Central memory CD8-positive, alpha-beta T cell (primary cell): ENCODE measurements at regions not wholly inside any gene's neighbourhood (a gene's known extent, or its start where the extent isn't known, plus 50 kb on each side); places are given as distances from the start of the nearest gene placed in this dataset.

Experiments
- ATAC-seq: fragments of 150-1000 bp; cut with Tn5 transposase; replicated peaks from 2 replicates; pipeline ENCODE4 v1.10.0; 2022; ENCODE audit warnings: mild to moderate bottlenecking, moderate FRiP score, moderate number of reproducible peaks; ENCODE audit not compliant: poor library complexity, severe bottlenecking; ENCODE audit errors: extremely low read depth
- DNase-seq, 2 donors: peaks; one replicate each; pipeline ENCODE4 v3.0.0; 2021; ENCODE audit warnings: low spot score in 2 of 2
- H3K27ac Mint-ChIP-seq: one replicate; pipeline ENCODE4 v1.8.0; 2022; ENCODE audit warnings: low read depth, mild to moderate bottlenecking, moderate library complexity, mixed read lengths
- H3K27me3 Mint-ChIP-seq: one replicate; pipeline ENCODE4 v1.8.0; 2022; ENCODE audit warnings: mixed read lengths
- H3K36me3 Mint-ChIP-seq: one replicate; pipeline ENCODE4 v1.8.0; 2022; ENCODE audit warnings: mild to moderate bottlenecking, moderate library complexity, mixed read lengths; ENCODE audit not compliant: insufficient read depth
- H3K4me1 Mint-ChIP-seq: one replicate; pipeline ENCODE4 v1.8.0; 2022; ENCODE audit warnings: mixed read lengths
- H3K4me3 Mint-ChIP-seq: one replicate; pipeline ENCODE4 v1.8.0; 2022; ENCODE audit warnings: mild to moderate bottlenecking, moderate library complexity, mixed read lengths
- H3K9me3 Mint-ChIP-seq: one replicate; pipeline ENCODE4 v1.8.0; 2022; ENCODE audit warnings: mixed read lengths

- ATAC-seq (no peak), DNase-seq (no peak)
- Mint-ChIP-seq H3K4me1 (peaks cover 19% of the 10 kb centered on the region), H3K9me3 (no peaks in the 10 kb centered on the region), H3K27me3 (no peaks in the 10 kb centered on the region), H3K27ac (no peak overlapping the region), H3K4me3 (no peak overlapping the region), H3K36me3 (peaks cover 3% of the 10 kb centered on the region)
Measured at GRCh38 chr18:63046375-63046774, 273.2 kb downstream of the BCL2 start.

- no peak overlapping the region for H3K27ac Mint-ChIP-seq
- H3K4me3 Mint-ChIP-seq: no peak overlapping the region
- H3K27me3 Mint-ChIP-seq: no peaks in the 10 kb centered on the region
- H3K9me3 Mint-ChIP-seq: no peaks in the 10 kb centered on the region
- DNase-seq: no peak
- ATAC-seq: no peak
- H3K4me1 Mint-ChIP-seq: peaks cover 8% of the 10 kb centered on the region
- peaks cover 3% of the 10 kb centered on the region for H3K36me3 Mint-ChIP-seq
Measured at GRCh38 chr18:63043516-63043915, 276.1 kb downstream of the BCL2 start.

- Mint-ChIP-seq H3K4me1 (peaks cover 8% of the 10 kb centered on the region), H3K36me3 (peaks cover 3% of the 10 kb centered on the region), H3K4me3 (no peak overlapping the region), H3K27me3 (no peaks in the 10 kb centered on the region), H3K27ac (no peak overlapping the region), H3K9me3 (no peaks in the 10 kb centered on the region)
- ATAC-seq (no peak), DNase-seq (no peak)
Measured at GRCh38 chr18:63042351-63042750, 277.2 kb downstream of the BCL2 start.

GRCh38 chr18:63040788-63041410 lies 278.7 kb downstream of the BCL2 start:
- Mint-ChIP-seq H3K9me3 (no peaks in the 10 kb centered on the region), H3K27ac (peak overlapping the region; percentile 6), H3K27me3 (no peaks in the 10 kb centered on the region), H3K4me1 (peaks cover 8% of the 10 kb centered on the region), H3K36me3 (peaks cover 3% of the 10 kb centered on the region), H3K4me3 (no peak overlapping the region)
- DNase-seq (no peak), ATAC-seq (no peak)

GRCh38 chr18:63037491-63037890 lies 282.1 kb downstream of the BCL2 start:
- Mint-ChIP-seq H3K9me3 (no peaks in the 10 kb centered on the region), H3K36me3 (peaks cover 1% of the 10 kb centered on the region), H3K27me3 (no peaks in the 10 kb centered on the region), H3K27ac (no peak overlapping the region), H3K4me3 (no peak overlapping the region), H3K4me1 (peaks cover 8% of the 10 kb centered on the region)
- ATAC-seq (no peak), DNase-seq (no peak)

- DNase-seq: no peak
- no peaks in the 10 kb centered on the region for H3K4me1 Mint-ChIP-seq
- H3K4me3 Mint-ChIP-seq: no peak overlapping the region
- H3K36me3 Mint-ChIP-seq: no peaks in the 10 kb centered on the region
- no peak overlapping the region for H3K27ac Mint-ChIP-seq
- no peak for ATAC-seq
- no peaks in the 10 kb centered on the region for H3K27me3 Mint-ChIP-seq
- H3K9me3 Mint-ChIP-seq: no peaks in the 10 kb centered on the region
Measured at GRCh38 chr18:63031375-63031774, 288.2 kb downstream of the BCL2 start.
